Stomach (tissue), 8 donors: ENCODE measurements at regions not wholly inside any gene's neighbourhood (a gene's known extent, or its start where the extent isn't known, plus 50 kb on each side); places are given as distances from the start of the nearest gene placed in this dataset.

ENCODE experiments used
- DNase-seq, 2 donors: peaks; one replicate each; pipeline versions ENCODE4 v3.0.0 to v3.0.0-alpha.2; 2013 to 2019
- H3K27ac ChIP-seq, 5 donors: fragments of 200-600 bp in 4 of 5; sonication (generic) in 4 of 5; one replicate each; pipeline ENCODE4 v1.5.1; 2013 to 2019; ENCODE audit warnings: mild to moderate bottlenecking in 1 of 5, moderate library complexity in 1 of 5
- H3K27me3 ChIP-seq, 3 donors: fragments of 200-600 bp; sonication (generic); one replicate each; pipeline ENCODE4 v1.5.1; 2017 to 2019; ENCODE audit warnings: mixed run types in 1 of 3
- H3K36me3 ChIP-seq, 4 donors: fragments of 200-600 bp; sonication (generic); 1 replicate in 3 of 4; 2 replicates in 1 of 4; pipeline ENCODE4 v1.5.1; 2016 to 2019
- H3K4me1 ChIP-seq, 4 donors: fragments of 200-600 bp; sonication (generic); one replicate each; pipeline ENCODE4 v1.5.1; 2016 to 2019
- H3K4me3 ChIP-seq, 4 donors: fragments of 200-600 bp; sonication (generic) in 3 of 4; one replicate each; pipeline ENCODE4 v1.5.1; 2016 to 2019; ENCODE audit warnings: mild to moderate bottlenecking in 1 of 4
- H3K9me3 ChIP-seq, 4 donors: fragments of 200-600 bp; sonication (generic); one replicate each; pipeline ENCODE4 v1.5.1; 2016 to 2019
- CTCF ChIP-seq, 7 experiments: fragments of 450-650 bp in 4 of 7; fragments of 200-600 bp in 3 of 7; sonication (generic) in 3 of 7; IDR thresholded peaks; one replicate each; pipeline ENCODE4 v1.5.1; 2016 to 2019; ENCODE audit warnings: antibody characterized with exemption in 7 of 7, control low read depth in 2 of 7, mild to moderate bottlenecking in 1 of 7
- EP300 ChIP-seq: sonication (generic); formaldehyde crosslinking; IDR thresholded peaks from one replicate; pipeline ENCODE4 v1.6.1; 2017; ENCODE audit warnings: antibody characterized with exemption
- POLR2A ChIP-seq, 4 donors: fragments of 450-650 bp; IDR thresholded peaks; one replicate each; pipeline ENCODE4 v1.6.1; 2016; ENCODE audit warnings: antibody characterized with exemption in 4 of 4, control low read depth in 2 of 4, mild to moderate bottlenecking in 1 of 4, moderate library complexity in 1 of 4
- POLR2AphosphoS5 ChIP-seq, 3 donors: sonication (generic); formaldehyde crosslinking; IDR thresholded peaks; one replicate each; pipeline ENCODE4 v1.6.1; 2016; ENCODE audit warnings: antibody characterized with exemption in 3 of 3
- WGBS, 5 donors: extraction: QIAGEN DNeasy Blood & Tissue Kit in 3 of 5; methylation state at CpG; one replicate each; pipeline versions ENCODE4 v1.1.5 to v1.1.7; 2013 to 2018; 5-methylcytosine and 5-hydroxymethylcytosine counted together
- intact Hi-C: fragments of 100-400 bp; cut with DNase I; formaldehyde crosslinking; loops from one replicate; pipeline ENCODE4 v1.15.1; 2023; ENCODE audit warnings: low total_unique reads
- donor health status: healthy with polysubstance abuse.
- donor health status: Bipolar disorder and iron deficiency.
- donor health status: healthy.

DNA sequence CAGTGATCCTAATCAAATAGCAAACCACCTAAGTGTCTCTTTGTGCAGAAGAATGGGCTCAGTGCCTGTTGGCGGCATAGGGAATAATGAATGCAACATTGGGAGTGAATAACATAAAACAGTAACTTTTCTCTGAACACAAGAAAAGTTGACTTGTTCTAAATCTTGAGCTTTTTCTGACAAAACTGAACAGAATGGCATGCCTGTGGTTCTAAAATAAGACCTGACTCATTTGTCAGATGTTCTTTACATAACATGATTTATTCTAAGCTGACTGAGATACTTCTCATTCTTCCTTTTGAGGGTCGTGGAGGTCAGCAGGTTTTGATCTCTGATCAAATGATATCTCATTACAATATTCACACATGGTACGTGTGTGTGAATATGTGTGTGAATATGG is 165.4 kb upstream of the WDR1 start:
- 45 to 66% (median 56%) methylated on average over 3 of the region's 3 CpGs for WGBS, 5 donors
- intact Hi-C loops: no loop called here
- Histone ChIP-seq H3K4me1 (no peaks in the 10 kb centered on the region), H3K9me3 (no peaks in the 10 kb centered on the region), H3K27ac (no peak overlapping the region), H3K4me3 (no peak overlapping the region), H3K36me3 (no peaks in the 10 kb centered on the region), H3K27me3 (no peaks in the 10 kb centered on the region)
- no peak for DNase-seq
- no peak for TF ChIP-seq POLR2A (IDR thresholded peaks at IDR 0.05)
- no peak for TF ChIP-seq POLR2AphosphoS5 (IDR thresholded peaks at IDR 0.05)
- TF ChIP-seq CTCF (IDR thresholded peaks at IDR 0.05): no peak
- no peak for TF ChIP-seq EP300

GRCh38 chr4:10279261-10279660 is 162.7 kb upstream of the WDR1 start:
- Histone ChIP-seq H3K36me3 (no peaks in the 10 kb centered on the region), H3K4me1 (no peaks in the 10 kb centered on the region), H3K27me3 (no peaks in the 10 kb centered on the region), H3K9me3 (no peaks in the 10 kb centered on the region), H3K27ac (no peak overlapping the region), H3K4me3 (no peak overlapping the region)
- intact Hi-C loops: no loop called here
- TF ChIP-seq POLR2A (IDR thresholded peaks at IDR 0.05): no peak
- TF ChIP-seq POLR2AphosphoS5 (IDR thresholded peaks at IDR 0.05): no peak
- no peak for DNase-seq
- 83 to 87% (median 85%) methylated on average over 7 of the region's 7 CpGs for WGBS, 5 donors

GRCh38 chr4:10278071-10278470 is 161.5 kb upstream of the WDR1 start:
- Histone ChIP-seq H3K27me3 (no peaks in the 10 kb centered on the region), H3K27ac (no peak overlapping the region), H3K36me3 (no peaks in the 10 kb centered on the region), H3K9me3 (no peaks in the 10 kb centered on the region), H3K4me3 (no peak overlapping the region), H3K4me1 (no peaks in the 10 kb centered on the region)
- intact Hi-C loops: no loop called here
- WGBS, 5 donors: 87 to 94% (median 90%) methylated on average over 5 of the region's 5 CpGs
- DNase-seq: no peak
- TF ChIP-seq EP300 (no peak), POLR2A (IDR thresholded peaks at IDR 0.05) (no peak), CTCF (IDR thresholded peaks at IDR 0.05) (no peak), POLR2AphosphoS5 (IDR thresholded peaks at IDR 0.05) (no peak)

- DNase-seq: no peak
- H3K27ac ChIP-seq: no peak overlapping the region
- H3K27me3 ChIP-seq: no peaks in the 10 kb centered on the region
- TF ChIP-seq CTCF (IDR thresholded peaks at IDR 0.05): no peak
- TF ChIP-seq EP300: no peak
- no peak for TF ChIP-seq POLR2AphosphoS5 (IDR thresholded peaks at IDR 0.05)
- TF ChIP-seq POLR2A (IDR thresholded peaks at IDR 0.05): no peak
- intact Hi-C loops: no loop called here
- no peaks in the 10 kb centered on the region for H3K4me1 ChIP-seq
- H3K36me3 ChIP-seq: no peaks in the 10 kb centered on the region
- WGBS, 5 donors: 76 to 85% (median 82%) methylated on average over 3 to 4 of the region's 4 CpGs
- H3K4me3 ChIP-seq: no peak overlapping the region
- no peaks in the 10 kb centered on the region for H3K9me3 ChIP-seq
Measured at GRCh38 chr4:10276152-10276551, 159.6 kb upstream of the WDR1 start.

DNA sequence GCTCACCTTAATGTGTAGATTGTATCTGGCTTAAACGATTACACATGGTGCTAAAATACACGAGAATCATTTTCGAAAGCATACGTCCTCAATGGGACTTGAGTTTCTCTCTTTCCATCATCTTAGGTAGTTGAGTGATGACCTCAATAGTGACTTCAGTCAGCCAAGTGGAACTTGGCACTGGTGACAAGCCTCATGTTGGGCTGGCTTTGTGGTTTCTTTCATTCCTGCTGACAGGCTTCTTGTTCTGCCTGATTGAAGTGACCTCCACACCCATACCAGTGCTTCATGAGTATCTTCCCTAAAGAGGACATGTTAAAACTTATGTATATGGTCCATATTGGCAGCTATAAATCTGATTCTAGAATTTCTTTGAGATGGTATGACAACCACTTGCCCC is 159.1 kb upstream of the WDR1 start:
- Histone ChIP-seq H3K9me3 (no peaks in the 10 kb centered on the region), H3K27ac (no peak overlapping the region), H3K36me3 (no peaks in the 10 kb centered on the region), H3K27me3 (no peaks in the 10 kb centered on the region), H3K4me3 (no peak overlapping the region), H3K4me1 (no peaks in the 10 kb centered on the region)
- intact Hi-C loops: no loop called here
- DNase-seq: no peak
- 92 to 96% (median 93%) methylated on average over 4 of the region's 4 CpGs for WGBS, 5 donors
- no peak for TF ChIP-seq POLR2A (IDR thresholded peaks at IDR 0.05)
- no peak for TF ChIP-seq CTCF (IDR thresholded peaks at IDR 0.05)
- TF ChIP-seq POLR2AphosphoS5 (IDR thresholded peaks at IDR 0.05): no peak
- no peak for TF ChIP-seq EP300
